SH-SY5Y (cell line): ENCODE measurements at regions not wholly inside any gene's neighbourhood (a gene's known extent, or its start where the extent isn't known, plus 50 kb on each side); places are given as distances from the start of the nearest gene placed in this dataset.

Experiments used
- GATA2 ChIP-seq: IDR thresholded peaks from 2 replicates; pipeline ENCODE4 v1.6.1; 2011; ENCODE audit warnings: mild to moderate bottlenecking, low read depth, low read length
- GATA3 ChIP-seq: IDR thresholded peaks from 2 replicates; pipeline ENCODE4 v1.6.1; 2011; ENCODE audit warnings: low read depth, mild to moderate bottlenecking, low read length, moderate library complexity

- TF ChIP-seq GATA2 (no peak), GATA3 (no peak)
Measured at GRCh38 chr2:212607080-212607479, 68.5 kb upstream of the ERBB4 start.
